ENCODE measurements at regions not wholly inside any gene's neighbourhood (a gene's known extent, or its start where the extent isn't known, plus 50 kb on each side); places are given as distances from the start of the nearest gene placed in this dataset.

- TF ChIP-seq, protein P1, sequence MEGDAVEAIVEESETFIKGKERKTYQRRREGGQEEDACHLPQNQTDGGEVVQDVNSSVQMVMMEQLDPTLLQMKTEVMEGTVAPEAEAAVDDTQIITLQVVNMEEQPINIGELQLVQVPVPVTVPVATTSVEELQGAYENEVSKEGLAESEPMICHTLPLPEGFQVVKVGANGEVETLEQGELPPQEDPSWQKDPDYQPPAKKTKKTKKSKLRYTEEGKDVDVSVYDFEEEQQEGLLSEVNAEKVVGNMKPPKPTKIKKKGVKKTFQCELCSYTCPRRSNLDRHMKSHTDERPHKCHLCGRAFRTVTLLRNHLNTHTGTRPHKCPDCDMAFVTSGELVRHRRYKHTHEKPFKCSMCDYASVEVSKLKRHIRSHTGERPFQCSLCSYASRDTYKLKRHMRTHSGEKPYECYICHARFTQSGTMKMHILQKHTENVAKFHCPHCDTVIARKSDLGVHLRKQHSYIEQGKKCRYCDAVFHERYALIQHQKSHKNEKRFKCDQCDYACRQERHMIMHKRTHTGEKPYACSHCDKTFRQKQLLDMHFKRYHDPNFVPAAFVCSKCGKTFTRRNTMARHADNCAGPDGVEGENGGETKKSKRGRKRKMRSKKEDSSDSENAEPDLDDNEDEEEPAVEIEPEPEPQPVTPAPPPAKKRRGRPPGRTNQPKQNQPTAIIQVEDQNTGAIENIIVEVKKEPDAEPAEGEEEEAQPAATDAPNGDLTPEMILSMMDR (IDR thresholded peaks at IDR 0.05; ENCODE audit: poor library complexity, severe bottlenecking) = no peak
- Histone ChIP-seq H3K4me3 (ENCODE audit: severe bottlenecking) (no peak overlapping the region), H3K27me3 (ENCODE audit: insufficient read depth, poor library complexity, severe bottlenecking) (no peaks in the 10 kb centered on the region), H3K36me3 (ENCODE audit: low read depth) (no peaks in the 10 kb centered on the region), H3K9me3 (ENCODE audit: severe bottlenecking) (peaks cover 23% of the 10 kb centered on the region), H3K27ac (ENCODE audit: poor library complexity, severe bottlenecking) (no peak overlapping the region), H3K4me1 (ENCODE audit: insufficient read depth, poor library complexity, severe bottlenecking) (no peaks in the 10 kb centered on the region)
- no peak for ATAC-seq (ENCODE audit: low read depth)
- no peak for DNase-seq (ENCODE audit: low spot score)
These were observed 53.3 kb downstream of the BLID start for GRCh38 chr11:122062763-122063162.

DNA sequence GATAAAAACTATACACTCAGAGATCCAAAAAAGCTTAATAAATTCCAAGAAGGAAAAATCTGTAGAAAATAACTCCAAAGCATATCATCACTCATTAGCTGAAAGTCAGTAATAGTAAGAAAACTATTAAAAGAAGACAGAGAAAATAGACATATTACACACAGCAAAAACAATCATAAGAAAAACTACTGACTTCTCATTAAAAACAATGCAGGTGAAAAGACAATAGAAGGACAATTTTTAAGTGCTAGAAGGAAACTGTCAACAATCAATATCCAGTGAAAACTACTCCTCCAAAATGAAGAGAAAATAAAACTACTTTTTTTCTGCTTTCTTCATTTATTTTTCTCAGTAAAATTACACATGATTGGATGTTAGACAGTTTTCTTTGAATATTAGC lies 56.5 kb downstream of the BLID start:
- no peaks in the 10 kb centered on the region for H3K36me3 ChIP-seq (ENCODE audit: low read depth)
- TF ChIP-seq, protein P1 (IDR thresholded peaks at IDR 0.05; ENCODE audit: poor library complexity, severe bottlenecking) = no peak
- H3K9me3 ChIP-seq (ENCODE audit: severe bottlenecking) = peaks cover 25% of the 10 kb centered on the region
- no peaks in the 10 kb centered on the region for H3K4me1 ChIP-seq (ENCODE audit: insufficient read depth, poor library complexity, severe bottlenecking)
- DNase-seq (ENCODE audit: low spot score) (no peak), ATAC-seq (ENCODE audit: low read depth) (no peak)
- H3K27me3 ChIP-seq (ENCODE audit: insufficient read depth, poor library complexity, severe bottlenecking) = no peaks in the 10 kb centered on the region
- no peak overlapping the region for H3K27ac ChIP-seq (ENCODE audit: poor library complexity, severe bottlenecking)
- H3K4me3 ChIP-seq (ENCODE audit: severe bottlenecking) = no peak overlapping the region

DNA sequence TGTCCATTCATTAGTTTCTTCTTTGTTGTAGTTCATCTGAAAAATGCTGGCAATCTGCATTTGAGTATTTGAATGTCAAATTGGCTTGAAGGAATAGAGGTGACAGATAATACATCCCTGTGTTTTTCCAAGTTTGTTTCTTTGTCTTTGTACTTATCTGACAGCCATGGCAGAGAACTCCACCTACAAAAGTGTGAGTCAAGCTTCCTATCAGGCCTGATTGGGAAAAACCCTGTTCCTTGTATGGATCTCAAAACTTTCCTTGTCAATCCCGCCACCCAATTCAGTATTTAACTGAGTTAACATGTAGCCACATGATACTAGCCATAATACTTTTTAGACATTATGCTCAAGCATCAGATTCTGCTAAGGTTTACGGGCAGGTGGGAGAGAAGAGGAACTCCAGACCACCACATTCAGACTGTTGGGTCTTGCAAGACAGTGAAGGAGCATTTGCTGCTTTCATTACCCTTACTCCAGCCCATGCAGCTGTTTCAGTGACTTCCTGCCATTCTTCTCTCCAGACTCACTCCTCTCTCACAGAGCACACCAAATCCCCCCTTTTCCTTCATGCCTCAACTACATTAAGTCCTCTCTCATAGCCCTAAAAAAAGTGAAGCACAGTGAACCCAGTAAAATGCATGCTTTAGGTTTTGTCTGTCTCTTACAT lies 65.9 kb downstream of the BLID start:
- no peak for ATAC-seq (ENCODE audit: low read depth)
- no peak overlapping the region for H3K27ac ChIP-seq (ENCODE audit: poor library complexity, severe bottlenecking)
- no peaks in the 10 kb centered on the region for H3K27me3 ChIP-seq (ENCODE audit: insufficient read depth, poor library complexity, severe bottlenecking)
- no peak for DNase-seq (ENCODE audit: low spot score)
- no peaks in the 10 kb centered on the region for H3K36me3 ChIP-seq (ENCODE audit: low read depth)
- TF ChIP-seq, protein P1 (IDR thresholded peaks at IDR 0.05; ENCODE audit: poor library complexity, severe bottlenecking) = no peak
- no peaks in the 10 kb centered on the region for H3K9me3 ChIP-seq (ENCODE audit: severe bottlenecking)
- peaks cover 24% of the 10 kb centered on the region for H3K4me1 ChIP-seq (ENCODE audit: insufficient read depth, poor library complexity, severe bottlenecking)
- H3K4me3 ChIP-seq (ENCODE audit: severe bottlenecking) = no peak overlapping the region

- TF ChIP-seq, protein P1 (IDR thresholded peaks at IDR 0.05; ENCODE audit: poor library complexity, severe bottlenecking) = no peak
- no peaks in the 10 kb centered on the region for H3K36me3 ChIP-seq (ENCODE audit: low read depth)
- H3K27me3 ChIP-seq (ENCODE audit: insufficient read depth, poor library complexity, severe bottlenecking) = no peaks in the 10 kb centered on the region
- no peaks in the 10 kb centered on the region for H3K9me3 ChIP-seq (ENCODE audit: severe bottlenecking)
- H3K4me1 ChIP-seq (ENCODE audit: insufficient read depth, poor library complexity, severe bottlenecking) = peaks cover 42% of the 10 kb centered on the region
- ATAC-seq (ENCODE audit: low read depth) = no peak
- no peak overlapping the region for H3K4me3 ChIP-seq (ENCODE audit: severe bottlenecking)
- DNase-seq (ENCODE audit: low spot score) = no peak
- peak overlapping the region; percentile 94 for H3K27ac ChIP-seq (ENCODE audit: poor library complexity, severe bottlenecking)
These were observed 67.6 kb downstream of the BLID start for GRCh38 chr11:122048401-122048800.

DNA sequence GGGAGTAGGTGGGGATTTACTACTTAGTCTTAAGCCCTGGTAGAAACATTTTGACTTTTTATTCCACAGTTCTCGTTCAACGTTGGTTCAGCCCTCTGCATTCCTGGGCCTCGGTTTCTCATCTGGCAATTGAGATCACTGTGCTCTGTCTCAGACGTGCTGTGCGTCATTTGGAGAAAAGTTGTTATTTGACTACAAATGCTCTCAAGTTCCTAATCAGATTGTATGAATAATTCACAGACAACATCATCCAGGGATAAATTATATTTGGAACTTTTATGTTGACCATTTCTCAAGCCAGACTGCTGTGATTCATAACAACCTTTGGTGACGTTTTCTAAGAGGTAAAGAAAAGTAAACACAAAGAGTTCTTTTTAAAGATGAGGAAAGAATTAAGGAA lies 69.2 kb downstream of the BLID start:
- H3K4me3 ChIP-seq (ENCODE audit: severe bottlenecking) = no peak overlapping the region
- no peaks in the 10 kb centered on the region for H3K27me3 ChIP-seq (ENCODE audit: insufficient read depth, poor library complexity, severe bottlenecking)
- ATAC-seq (ENCODE audit: low read depth) (peak; percentile 52), DNase-seq (ENCODE audit: low spot score) (no peak)
- peaks cover 42% of the 10 kb centered on the region for H3K4me1 ChIP-seq (ENCODE audit: insufficient read depth, poor library complexity, severe bottlenecking)
- no peaks in the 10 kb centered on the region for H3K9me3 ChIP-seq (ENCODE audit: severe bottlenecking)
- peak overlapping the region; percentile 94 for H3K27ac ChIP-seq (ENCODE audit: poor library complexity, severe bottlenecking)
- no peaks in the 10 kb centered on the region for H3K36me3 ChIP-seq (ENCODE audit: low read depth)
- TF ChIP-seq, protein P1 (IDR thresholded peaks at IDR 0.05; ENCODE audit: poor library complexity, severe bottlenecking) = no peak

Measured in RWPE2 (cell line).